VCaP (cell line): ENCODE measurements at regions not wholly inside any gene's neighbourhood (a gene's known extent, or its start where the extent isn't known, plus 50 kb on each side); places are given as distances from the start of the nearest gene placed in this dataset.

Experiments
- H3K27ac ChIP-seq: fragments of 450-650 bp; 2 replicates; pipeline ENCODE4 v1.5.1; 2017
- CTCF ChIP-seq: fragments of 450-650 bp; conservative IDR thresholded peaks from 2 replicates; pipeline ENCODE4 v1.5.1; 2017; ENCODE audit warnings: mild to moderate bottlenecking, moderate library complexity

GRCh38 chr2:105609746-105610402 is 134.8 kb upstream of the NCK2 start:
- H3K27ac ChIP-seq = no peak overlapping the region
- no peak for TF ChIP-seq CTCF

- TF ChIP-seq CTCF = no peak
- no peak overlapping the region for H3K27ac ChIP-seq
These were observed 136.7 kb upstream of the NCK2 start for GRCh38 chr2:105607920-105608504.

- TF ChIP-seq CTCF = no peak
- no peak overlapping the region for H3K27ac ChIP-seq
These were observed 138.6 kb upstream of the NCK2 start for GRCh38 chr2:105606081-105606480.

- TF ChIP-seq CTCF = no peak
- no peak overlapping the region for H3K27ac ChIP-seq
These were observed 139.8 kb upstream of the NCK2 start for GRCh38 chr2:105604938-105605337.

GRCh38 chr2:105600949-105601794 is 143.5 kb upstream of the NCK2 start:
- no peak overlapping the region for H3K27ac ChIP-seq
- no peak for TF ChIP-seq CTCF

GRCh38 chr2:105600602-105600948 is 144.1 kb upstream of the NCK2 start:
- no peak for TF ChIP-seq CTCF
- H3K27ac ChIP-seq = no peak overlapping the region

GRCh38 chr2:105600037-105600442 is 144.7 kb upstream of the NCK2 start:
- H3K27ac ChIP-seq = no peak overlapping the region
- no peak for TF ChIP-seq CTCF
